ENCODE measurements at regions not wholly inside any gene's neighbourhood (a gene's known extent, or its start where the extent isn't known, plus 50 kb on each side); places are given as distances from the start of the nearest gene placed in this dataset.

DNA sequence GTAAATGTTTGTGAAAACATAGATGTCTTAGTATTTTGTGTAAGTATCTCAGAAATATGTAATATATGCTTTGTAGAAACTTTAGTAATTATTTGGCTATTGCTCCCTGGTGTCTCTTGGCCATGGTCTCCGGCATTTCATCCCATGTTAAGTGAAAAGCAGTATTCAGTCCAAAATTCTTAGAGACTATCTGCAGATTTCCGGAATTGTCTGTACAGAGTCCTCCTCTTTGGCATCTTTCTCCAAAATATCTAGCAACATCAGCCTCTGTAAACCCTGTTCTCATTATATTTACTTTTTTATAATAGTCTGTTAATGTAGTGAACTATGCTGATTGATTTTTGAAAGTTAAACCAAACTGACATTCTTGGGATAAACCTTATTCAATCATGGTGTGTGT, 352.7 kb downstream of the ARPP21 start:
- H3K9ac ChIP-seq (ENCODE audit: low read length): no peak overlapping the region
- H3K36me3 ChIP-seq (ENCODE audit: control insufficient read depth, insufficient read depth, low read length, severe bottlenecking): no peaks in the 10 kb centered on the region
- no peak for DNase-seq (ENCODE audit: low read depth)
- no peaks in the 10 kb centered on the region for H3K27me3 ChIP-seq (replicated peaks; ENCODE audit: control insufficient read depth, insufficient read depth, low read length)
- no peak overlapping the region for H3K4me3 ChIP-seq (ENCODE audit: low read length)
- peaks cover 10% of the 10 kb centered on the region for H3K9me3 ChIP-seq (ENCODE audit: control insufficient read depth, low read length)
- H3K4me1 ChIP-seq (ENCODE audit: control insufficient read depth, insufficient read depth, low read length): no peaks in the 10 kb centered on the region

GRCh38 chr3:36011791-36012190, 368.5 kb upstream of the STAC start:
- H3K4me1 ChIP-seq (ENCODE audit: control insufficient read depth, insufficient read depth, low read length): no peaks in the 10 kb centered on the region
- H3K36me3 ChIP-seq (ENCODE audit: control insufficient read depth, insufficient read depth, low read length, severe bottlenecking): no peaks in the 10 kb centered on the region
- no peaks in the 10 kb centered on the region for H3K27me3 ChIP-seq (replicated peaks; ENCODE audit: control insufficient read depth, insufficient read depth, low read length)
- no peak overlapping the region for H3K4me3 ChIP-seq (ENCODE audit: low read length)
- no peak overlapping the region for H3K9ac ChIP-seq (ENCODE audit: low read length)
- H3K9me3 ChIP-seq (ENCODE audit: control insufficient read depth, low read length): no peaks in the 10 kb centered on the region
- DNase-seq (ENCODE audit: low read depth): no peak

DNA sequence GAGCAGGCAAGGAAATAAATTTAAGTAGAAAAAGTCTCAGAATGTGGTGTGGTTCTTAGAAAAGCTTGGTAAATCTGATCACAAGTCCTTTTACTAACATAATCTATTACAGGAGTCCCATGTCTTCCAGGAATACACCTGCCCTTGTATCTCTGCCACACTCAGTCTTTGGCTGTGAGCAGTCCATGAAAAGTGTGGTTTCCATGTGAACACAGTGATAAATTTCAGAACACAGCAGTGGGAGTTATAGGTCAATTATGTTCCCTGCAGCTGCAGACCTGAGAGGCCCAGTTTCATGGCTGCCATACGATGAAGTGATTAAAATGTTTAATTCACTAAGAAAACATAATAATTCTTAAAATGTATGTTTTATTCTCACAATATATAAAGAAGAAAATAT, 366.9 kb upstream of the STAC start:
- H3K9me3 ChIP-seq (ENCODE audit: control insufficient read depth, low read length): no peaks in the 10 kb centered on the region
- no peak overlapping the region for H3K4me3 ChIP-seq (ENCODE audit: low read length)
- no peak overlapping the region for H3K9ac ChIP-seq (ENCODE audit: low read length)
- no peaks in the 10 kb centered on the region for H3K27me3 ChIP-seq (replicated peaks; ENCODE audit: control insufficient read depth, insufficient read depth, low read length)
- DNase-seq (ENCODE audit: low read depth): no peak
- H3K4me1 ChIP-seq (ENCODE audit: control insufficient read depth, insufficient read depth, low read length): no peaks in the 10 kb centered on the region
- no peaks in the 10 kb centered on the region for H3K36me3 ChIP-seq (ENCODE audit: control insufficient read depth, insufficient read depth, low read length, severe bottlenecking)

DNA sequence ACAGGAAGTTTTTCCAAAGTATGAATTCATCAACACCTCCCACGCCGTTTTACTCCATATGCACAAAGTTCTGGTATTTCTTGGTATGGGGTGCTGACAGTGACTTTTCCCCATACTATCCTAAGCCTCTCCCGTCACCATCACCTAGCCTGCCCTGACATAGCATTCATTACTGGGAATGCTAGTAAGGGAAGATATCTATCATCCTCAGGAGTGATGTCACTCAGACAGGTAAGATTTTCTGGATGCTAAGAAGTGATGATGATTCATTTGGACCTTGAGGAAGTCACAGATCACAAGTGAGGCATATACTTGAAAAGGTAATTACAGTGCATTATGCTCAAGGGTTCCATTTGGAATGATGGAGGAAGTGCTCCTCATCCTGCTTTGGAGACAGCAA, 355.1 kb upstream of the STAC start:
- Histone ChIP-seq H3K27me3 (replicated peaks; ENCODE audit: control insufficient read depth, insufficient read depth, low read length) (no peaks in the 10 kb centered on the region), H3K4me3 (ENCODE audit: low read length) (no peak overlapping the region), H3K9ac (ENCODE audit: low read length) (no peak overlapping the region)

DNA sequence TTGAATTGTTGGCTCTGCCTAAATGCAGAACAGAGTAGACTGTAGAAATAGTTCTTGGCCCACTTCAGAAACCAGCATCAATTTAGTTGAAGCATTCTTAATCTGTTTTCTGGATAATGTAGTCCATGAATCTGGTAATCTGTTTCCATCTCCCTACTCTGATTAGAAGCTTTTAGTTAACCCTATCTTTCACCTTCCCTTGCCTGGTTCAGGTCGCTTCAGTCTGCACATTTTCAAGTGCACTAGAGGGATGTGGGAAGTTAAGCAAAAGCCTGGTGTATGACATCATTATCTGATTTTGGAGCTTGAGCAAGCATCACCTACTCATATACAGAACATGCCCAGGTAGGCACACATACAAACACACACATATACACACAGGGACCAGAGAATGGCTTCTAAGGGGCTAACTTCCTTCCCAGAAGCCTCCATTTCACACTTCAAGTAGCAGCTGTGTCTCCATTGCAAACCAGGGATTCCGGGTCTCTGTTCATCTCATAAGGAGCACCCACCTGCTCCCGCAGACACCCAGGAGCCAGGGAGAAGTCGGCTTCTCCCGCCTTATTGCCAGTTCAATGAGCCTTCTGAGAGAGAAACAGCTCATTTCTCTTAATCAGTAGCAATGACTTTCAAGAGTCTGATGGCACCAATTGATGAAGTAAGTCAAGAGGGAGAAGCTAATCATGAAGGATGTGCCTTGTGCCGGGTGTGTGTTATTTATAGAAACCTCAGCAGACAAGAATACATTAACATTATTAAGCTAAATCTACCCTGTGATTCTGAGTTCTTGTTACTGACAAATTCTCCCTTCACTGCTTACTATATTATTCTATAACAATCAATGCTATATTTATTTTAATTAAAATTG, 347.9 kb upstream of the STAC start:
- H3K9ac ChIP-seq (ENCODE audit: low read length): no peak overlapping the region
- H3K4me3 ChIP-seq (ENCODE audit: low read length): no peak overlapping the region
- no peaks in the 10 kb centered on the region for H3K4me1 ChIP-seq (ENCODE audit: control insufficient read depth, insufficient read depth, low read length)
- no peak for DNase-seq (ENCODE audit: low read depth)
- no peaks in the 10 kb centered on the region for H3K36me3 ChIP-seq (ENCODE audit: control insufficient read depth, insufficient read depth, low read length, severe bottlenecking)
- H3K9me3 ChIP-seq (ENCODE audit: control insufficient read depth, low read length): peaks cover 25% of the 10 kb centered on the region
- no peaks in the 10 kb centered on the region for H3K27me3 ChIP-seq (replicated peaks; ENCODE audit: control insufficient read depth, insufficient read depth, low read length)

More for the DNA sequence above, 355.1 kb upstream of the STAC start:
- no peaks in the 10 kb centered on the region for H3K4me1 ChIP-seq (ENCODE audit: control insufficient read depth, insufficient read depth, low read length)
- no peaks in the 10 kb centered on the region for H3K9me3 ChIP-seq (ENCODE audit: control insufficient read depth, low read length)
- no peaks in the 10 kb centered on the region for H3K36me3 ChIP-seq (ENCODE audit: control insufficient read depth, insufficient read depth, low read length, severe bottlenecking)
- DNase-seq (ENCODE audit: low read depth): no peak

DNA sequence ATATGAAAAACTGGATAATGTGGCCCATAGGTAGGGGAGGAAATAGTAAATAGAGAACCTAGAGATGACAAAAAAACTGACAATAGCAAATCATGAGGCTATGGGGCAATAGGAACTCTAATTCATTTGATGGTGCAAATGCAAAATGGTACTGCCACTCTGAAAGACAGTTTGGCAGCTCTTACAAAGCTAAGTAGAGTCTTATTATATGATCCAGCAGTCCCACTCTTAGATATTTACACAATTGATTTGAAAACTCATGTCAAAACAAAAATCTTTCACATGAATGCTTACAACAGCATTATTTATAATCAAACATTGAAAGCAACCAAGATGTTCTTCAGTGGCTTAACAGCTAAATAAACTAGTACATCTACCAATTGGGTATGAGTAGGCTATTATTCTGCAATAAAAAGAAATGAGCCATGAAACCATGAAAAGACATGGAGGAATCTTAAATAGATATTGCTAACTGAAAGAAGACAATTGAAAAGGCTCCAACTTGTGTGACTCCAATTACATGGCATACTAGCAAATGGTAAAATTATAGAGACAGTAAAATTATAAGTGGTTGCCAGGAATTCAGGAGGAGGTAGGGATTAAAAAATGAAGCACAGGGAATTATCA, 321.8 kb upstream of the STAC start:
- Histone ChIP-seq H3K4me1 (ENCODE audit: control insufficient read depth, insufficient read depth, low read length) (peaks cover 6% of the 10 kb centered on the region), H3K27me3 (replicated peaks; ENCODE audit: control insufficient read depth, insufficient read depth, low read length) (no peaks in the 10 kb centered on the region), H3K9me3 (ENCODE audit: control insufficient read depth, low read length) (no peaks in the 10 kb centered on the region), H3K4me3 (ENCODE audit: low read length) (no peak overlapping the region), H3K36me3 (ENCODE audit: control insufficient read depth, insufficient read depth, low read length, severe bottlenecking) (no peaks in the 10 kb centered on the region), H3K9ac (ENCODE audit: low read length) (no peak overlapping the region)
- no peak for DNase-seq (ENCODE audit: low read depth)

- no peaks in the 10 kb centered on the region for H3K27me3 ChIP-seq (replicated peaks; ENCODE audit: control insufficient read depth, insufficient read depth, low read length)
- no peak overlapping the region for H3K9ac ChIP-seq (ENCODE audit: low read length)
- no peaks in the 10 kb centered on the region for H3K36me3 ChIP-seq (ENCODE audit: control insufficient read depth, insufficient read depth, low read length, severe bottlenecking)
- no peak overlapping the region for H3K4me3 ChIP-seq (ENCODE audit: low read length)
- DNase-seq (ENCODE audit: low read depth): no peak
- no peaks in the 10 kb centered on the region for H3K9me3 ChIP-seq (ENCODE audit: control insufficient read depth, low read length)
- H3K4me1 ChIP-seq (ENCODE audit: control insufficient read depth, insufficient read depth, low read length): peaks cover 16% of the 10 kb centered on the region
Measured at GRCh38 chr3:36060950-36061349, 319.4 kb upstream of the STAC start.

GRCh38 chr3:36063992-36064391, 316.3 kb upstream of the STAC start:
- H3K9me3 ChIP-seq (ENCODE audit: control insufficient read depth, low read length): no peaks in the 10 kb centered on the region
- H3K4me3 ChIP-seq (ENCODE audit: low read length): peak overlapping the region; percentile 24
- no peaks in the 10 kb centered on the region for H3K36me3 ChIP-seq (ENCODE audit: control insufficient read depth, insufficient read depth, low read length, severe bottlenecking)
- no peaks in the 10 kb centered on the region for H3K27me3 ChIP-seq (replicated peaks; ENCODE audit: control insufficient read depth, insufficient read depth, low read length)
- H3K9ac ChIP-seq (ENCODE audit: low read length): no peak overlapping the region
- no peak for DNase-seq (ENCODE audit: low read depth)
- peaks cover 16% of the 10 kb centered on the region for H3K4me1 ChIP-seq (ENCODE audit: control insufficient read depth, insufficient read depth, low read length)

DNA sequence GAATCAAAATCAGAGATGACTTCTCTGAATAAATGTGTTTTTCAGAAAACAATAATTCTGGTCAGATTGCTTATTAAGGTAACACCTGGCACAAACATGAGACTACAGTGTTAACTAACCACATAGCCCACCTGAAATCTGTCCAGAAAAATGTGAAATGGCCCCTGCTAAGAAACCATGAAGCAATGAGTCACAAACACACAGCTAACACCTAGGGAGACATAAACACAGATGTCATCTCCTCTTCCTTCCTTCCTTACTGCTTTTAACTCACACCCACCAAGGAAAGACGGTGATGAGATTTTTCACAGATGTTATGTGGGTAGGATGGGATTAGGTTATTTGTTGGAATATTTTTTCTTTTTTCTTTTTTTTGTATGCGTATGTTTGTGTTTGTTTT, 315.0 kb upstream of the STAC start:
- peaks cover 16% of the 10 kb centered on the region for H3K4me1 ChIP-seq (ENCODE audit: control insufficient read depth, insufficient read depth, low read length)
- H3K9ac ChIP-seq (ENCODE audit: low read length): no peak overlapping the region
- H3K4me3 ChIP-seq (ENCODE audit: low read length): no peak overlapping the region
- no peaks in the 10 kb centered on the region for H3K9me3 ChIP-seq (ENCODE audit: control insufficient read depth, low read length)
- no peak for DNase-seq (ENCODE audit: low read depth)
- H3K27me3 ChIP-seq (replicated peaks; ENCODE audit: control insufficient read depth, insufficient read depth, low read length): no peaks in the 10 kb centered on the region
- H3K36me3 ChIP-seq (ENCODE audit: control insufficient read depth, insufficient read depth, low read length, severe bottlenecking): no peaks in the 10 kb centered on the region

DNA sequence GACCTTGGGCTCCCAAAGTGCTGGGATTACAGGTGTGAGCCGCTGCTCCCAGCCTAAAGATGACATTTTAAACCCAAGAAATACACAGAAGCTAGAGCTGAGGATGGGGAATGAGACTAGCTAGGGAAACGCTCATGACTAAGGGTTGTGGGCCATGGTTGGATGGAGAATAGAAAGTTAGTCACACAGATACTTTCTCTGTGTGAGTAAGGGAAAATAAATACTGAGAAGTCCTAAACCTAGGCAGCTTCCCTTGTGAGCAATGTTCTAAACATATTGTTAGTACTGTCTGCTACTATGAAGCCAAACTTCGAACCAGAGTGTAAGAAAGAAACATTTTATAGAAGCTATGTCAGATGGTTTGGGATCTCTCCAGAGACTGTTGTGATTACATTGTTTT, 304.8 kb upstream of the STAC start:
- H3K4me3 ChIP-seq (ENCODE audit: low read length): no peak overlapping the region
- H3K9ac ChIP-seq (ENCODE audit: low read length): no peak overlapping the region
- no peaks in the 10 kb centered on the region for H3K9me3 ChIP-seq (ENCODE audit: control insufficient read depth, low read length)
- peaks cover 3% of the 10 kb centered on the region for H3K4me1 ChIP-seq (ENCODE audit: control insufficient read depth, insufficient read depth, low read length)
- peak; percentile 1 for DNase-seq (ENCODE audit: low read depth)
- H3K36me3 ChIP-seq (ENCODE audit: control insufficient read depth, insufficient read depth, low read length, severe bottlenecking): no peaks in the 10 kb centered on the region
- no peaks in the 10 kb centered on the region for H3K27me3 ChIP-seq (replicated peaks; ENCODE audit: control insufficient read depth, insufficient read depth, low read length)

- H3K4me3 ChIP-seq (ENCODE audit: low read length): no peak overlapping the region
- no peaks in the 10 kb centered on the region for H3K27me3 ChIP-seq (replicated peaks; ENCODE audit: control insufficient read depth, insufficient read depth, low read length)
- no peak for DNase-seq (ENCODE audit: low read depth)
- H3K4me1 ChIP-seq (ENCODE audit: control insufficient read depth, insufficient read depth, low read length): peaks cover 3% of the 10 kb centered on the region
- H3K36me3 ChIP-seq (ENCODE audit: control insufficient read depth, insufficient read depth, low read length, severe bottlenecking): no peaks in the 10 kb centered on the region
- H3K9me3 ChIP-seq (ENCODE audit: control insufficient read depth, low read length): no peaks in the 10 kb centered on the region
- H3K9ac ChIP-seq (ENCODE audit: low read length): no peak overlapping the region
Measured at GRCh38 chr3:36077320-36077719, 303.0 kb upstream of the STAC start.

All from adipocyte (in vitro differentiated cells).